ENCODE measurements at regions not wholly inside any gene's neighbourhood (a gene's known extent, or its start where the extent isn't known, plus 50 kb on each side); places are given as distances from the start of the nearest gene placed in this dataset.

DNA sequence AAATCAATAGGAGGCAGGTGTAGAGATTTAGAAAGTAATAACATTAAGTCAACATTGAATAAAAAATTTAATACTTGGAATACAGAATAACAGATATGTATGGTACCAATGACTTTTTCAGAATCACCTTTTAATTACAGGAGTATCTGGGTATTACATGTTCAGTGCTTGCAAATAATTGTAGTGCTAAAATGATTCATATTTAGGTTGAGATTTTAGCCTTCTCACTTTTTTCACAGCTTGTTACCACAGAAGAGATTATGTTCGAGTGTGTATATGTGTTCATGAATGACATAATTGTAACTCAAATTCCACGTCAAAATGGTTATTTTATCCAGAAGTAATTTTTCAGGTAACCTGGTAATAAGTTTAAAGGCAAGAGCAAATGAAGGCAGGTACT, 187.9 kb upstream of the TBL1XR1 start:
- Histone ChIP-seq H3K4me2 (ENCODE audit: insufficient read depth in 1 of 2, low read depth in 2 of 2, low read length in 2 of 2) (no peak overlapping the region), H3K9ac (replicated peaks in 1 of 4; ENCODE audit: extremely low read depth in 1 of 4, low read depth in 3 of 4, low read length in 3 of 4) (no peak overlapping the region), H2BK12ac (ENCODE audit: low read depth, low read length) (no peak overlapping the region), H3K23me2 (ENCODE audit: low read depth, low read length) (no peaks in the 10 kb centered on the region), H3K56ac (replicated peaks; ENCODE audit: insufficient read length, low read depth, low read length) (no peak overlapping the region), H3K27me3 (replicated peaks in 1 of 4; ENCODE audit: control insufficient read depth in 3 of 4, extremely low read depth in 1 of 4, insufficient read depth in 3 of 4, low read length in 3 of 4) (no peaks in the 10 kb centered on the region), H3K79me1 (ENCODE audit: low read depth, low read length) (no peaks in the 10 kb centered on the region), H4K5ac (ENCODE audit: insufficient read length, low read depth, low read length) (no peak overlapping the region), H2BK15ac (ENCODE audit: low read length) (no peak overlapping the region), H3K36me3 (ENCODE audit: control insufficient read depth in 2 of 4, insufficient read depth in 4 of 4, low read length in 3 of 4) (no peaks in the 10 kb centered on the region), H3K79me2 (ENCODE audit: control insufficient read depth in 1 of 2, insufficient read depth in 2 of 2, low read length in 2 of 2) (no peaks in the 10 kb centered on the region), H2AFZ (ENCODE audit: low read length) (no peak overlapping the region), H3K23ac (ENCODE audit: insufficient read length) (no peak overlapping the region), H3K18ac (ENCODE audit: extremely low read depth, low read length) (no peak overlapping the region), H3K4me1 (replicated peaks in 1 of 4; ENCODE audit: control insufficient read depth in 3 of 4, insufficient read depth in 4 of 4, low read length in 3 of 4) (peaks cover 0 to 4% (median 0%) of the 10 kb centered on the region in 4 experiments; a peak in 2 of 7 replicates), H2BK20ac (ENCODE audit: low read length) (no peak overlapping the region), H4K8ac (ENCODE audit: extremely low read depth, insufficient read depth, low read length) (no peak overlapping the region), H2BK5ac (ENCODE audit: low read depth, low read length) (no peak overlapping the region), H3K4me3 (ENCODE audit: extremely low read depth in 1 of 4, insufficient read depth in 2 of 4, low read depth in 3 of 4, low read length in 4 of 4) (no peak overlapping the region), H3K27ac (ENCODE audit: low read depth, low read length) (no peak overlapping the region), H2BK120ac (replicated peaks; ENCODE audit: low read depth, low read length) (no peak overlapping the region), H2AK5ac (ENCODE audit: low read depth, low read length) (no peak overlapping the region), H4K91ac (replicated peaks; ENCODE audit: insufficient read length, low read length) (no peak overlapping the region), H3K14ac (ENCODE audit: insufficient read length) (no peak overlapping the region), H3K4ac (replicated peaks; ENCODE audit: insufficient read length, low read depth, low read length) (no peak overlapping the region), H4K20me1 (replicated peaks in 1 of 2; ENCODE audit: control insufficient read depth in 1 of 2, insufficient read depth in 2 of 2, low read length in 2 of 2) (no peaks in the 10 kb centered on the region), H3K9me3 (ENCODE audit: insufficient read depth in 2 of 2, low read depth in 1 of 2, low read length in 1 of 2) (no peaks in the 10 kb centered on the region)
- ChIA-PET CTCF (ENCODE audit: partially characterized antibody) (no interaction called here), POLR2A (ENCODE audit: partially characterized antibody) (no interaction called here)
- DNase-seq (ENCODE audit: low read depth in 1 of 2, low spot score in 2 of 2) (no peak), FAIRE-seq (no peak)
- TF ChIP-seq TAF1 (IDR thresholded peaks at IDR 0.05; ENCODE audit: low read depth, low read length): no peak
- no peak for TF ChIP-seq BACH1 (IDR thresholded peaks at IDR 0.05; ENCODE audit: low read length)
- TF ChIP-seq E2F6 (IDR thresholded peaks at IDR 0.05): no peak
- no peak for TF ChIP-seq MAFK (IDR thresholded peaks at IDR 0.05; ENCODE audit: low read depth, low read length)
- TF ChIP-seq ZNF274 (IDR thresholded peaks at IDR 0.05; ENCODE audit: borderline replicate concordance, extremely low read depth, low read length): no peak
- TF ChIP-seq RNF2 (IDR thresholded peaks at IDR 0.05; ENCODE audit: borderline replicate concordance, low read depth, low read length, missing control alignments, poor library complexity, severe bottlenecking): no peak
- TF ChIP-seq SP4 (IDR thresholded peaks at IDR 0.05; ENCODE audit: low read length): no peak
- TF ChIP-seq RFX5 (IDR thresholded peaks at IDR 0.05; ENCODE audit: borderline replicate concordance, low read depth, low read length): no peak
- no peak for TF ChIP-seq GTF2F1 (IDR thresholded peaks at IDR 0.05; ENCODE audit: borderline replicate concordance, low read depth, low read length)
- no peak for TF ChIP-seq POU5F1 (IDR thresholded peaks at IDR 0.05; ENCODE audit: low read depth, low read length)
- no peak for TF ChIP-seq TEAD4 (IDR thresholded peaks at IDR 0.05; ENCODE audit: low read depth, low read length)
- 85% methylated on average over 2 of the region's 2 CpGs; no CpG with 5 or more reads in 1 of the 2 experiments for WGBS, 2 experiments (ENCODE audit: extremely low coverage in 1 of 2, insufficient coverage in 1 of 2, insufficient read length in 1 of 2, insufficient replicate concordance in 2 of 2, low coverage in 1 of 2, low lambda C conversion rate in 2 of 2, missing lambda C conversion rate in 1 of 2)
